GM10266 (cell line): ENCODE measurements at regions not wholly inside any gene's neighbourhood (a gene's known extent, or its start where the extent isn't known, plus 50 kb on each side); places are given as distances from the start of the nearest gene placed in this dataset.

Experiments
- DNase-seq: peaks from one replicate; pipeline ENCODE4 v3.0.0; 2012; ENCODE audit errors: extremely low spot score
- CTCF ChIP-seq: IDR thresholded peaks from 2 replicates; pipeline ENCODE4 v1.5.1; 2012; ENCODE audit warnings: mild to moderate bottlenecking, low read depth; ENCODE audit not compliant: control insufficient read depth, insufficient read depth; ENCODE audit errors: missing control alignments

GRCh38 chr9:26770821-26771220 lies 121.8 kb downstream of the CAAP1 start:
- DNase-seq, result no peak
- no peak for TF ChIP-seq CTCF

GRCh38 chr9:26768145-26768544 lies 124.5 kb downstream of the CAAP1 start:
- DNase-seq, result no peak
- no peak for TF ChIP-seq CTCF

- no peak for DNase-seq
These were observed 131.9 kb downstream of the CAAP1 start for GRCh38 chr9:26760675-26761074.

GRCh38 chr9:26758655-26759054 lies 133.9 kb downstream of the CAAP1 start:
- no peak for DNase-seq
- TF ChIP-seq CTCF, result no peak

More at GRCh38 chr9:26760675-26761074, 131.9 kb downstream of the CAAP1 start:
- no peak for TF ChIP-seq CTCF

GRCh38 chr9:26756881-26757280 lies 135.7 kb downstream of the CAAP1 start:
- no peak for TF ChIP-seq CTCF
- no peak for DNase-seq

- no peak for TF ChIP-seq CTCF
- no peak for DNase-seq
These were observed 137.1 kb downstream of the CAAP1 start for GRCh38 chr9:26755476-26755875.

- TF ChIP-seq CTCF, result no peak
- no peak for DNase-seq
These were observed 138.0 kb downstream of the CAAP1 start for GRCh38 chr9:26754509-26755164.
